ENCODE measurements at regions not wholly inside any gene's neighbourhood (a gene's known extent, or its start where the extent isn't known, plus 50 kb on each side); places are given as distances from the start of the nearest gene placed in this dataset.

GRCh38 chr5:20224046-20224445 is 236.0 kb upstream of the CDH18 start:
- H3K27me3 ChIP-seq (ENCODE audit: control insufficient read depth in 3 of 3, insufficient read depth in 3 of 3, low read length in 2 of 3) = no peaks in the 10 kb centered on the region
- no peak for TF ChIP-seq CTCF (IDR thresholded peaks at IDR 0.05; ENCODE audit: control extremely low read depth, extremely low read depth)
- no peak overlapping the region for H3K9ac ChIP-seq (ENCODE audit: insufficient read depth in 1 of 2, low read length in 2 of 2)
- H3K4me1 ChIP-seq (ENCODE audit: control insufficient read depth in 5 of 5, insufficient read depth in 5 of 5, low read length in 5 of 5) = no peaks in the 10 kb centered on the region
- DNase-seq = no peak
- H3K36me3 ChIP-seq (ENCODE audit: control insufficient read depth in 4 of 4, insufficient read depth in 4 of 4, low read length in 4 of 4) = no peaks in the 10 kb centered on the region
- no peak overlapping the region for H3K27ac ChIP-seq (ENCODE audit: low read depth in 1 of 2, low read length in 1 of 2)
- no peak for ATAC-seq (ENCODE audit: insufficient read depth, low FRiP score)
- H3K4me3 ChIP-seq = no peak overlapping the region
- WGBS, 2 donors = 58 to 69% methylated on average over 1 of the region's 1 CpG
- no peaks in the 10 kb centered on the region for H3K9me3 ChIP-seq (ENCODE audit: control insufficient read depth in 4 of 4, insufficient read depth in 3 of 4, low read length in 3 of 4)

- DNase-seq = no peak
- Histone ChIP-seq H3K36me3 (ENCODE audit: control insufficient read depth in 4 of 4, insufficient read depth in 4 of 4, low read length in 4 of 4) (no peaks in the 10 kb centered on the region), H3K9ac (ENCODE audit: insufficient read depth in 1 of 2, low read length in 2 of 2) (no peak overlapping the region), H3K27ac (ENCODE audit: low read depth in 1 of 2, low read length in 1 of 2) (no peak overlapping the region), H3K9me3 (ENCODE audit: control insufficient read depth in 4 of 4, insufficient read depth in 3 of 4, low read length in 3 of 4) (no peaks in the 10 kb centered on the region), H3K4me1 (ENCODE audit: control insufficient read depth in 5 of 5, insufficient read depth in 5 of 5, low read length in 5 of 5) (no peaks in the 10 kb centered on the region), H3K27me3 (ENCODE audit: control insufficient read depth in 3 of 3, insufficient read depth in 3 of 3, low read length in 2 of 3) (no peaks in the 10 kb centered on the region), H3K4me3 (no peak overlapping the region)
- TF ChIP-seq CTCF (IDR thresholded peaks at IDR 0.05; ENCODE audit: control extremely low read depth, extremely low read depth) = no peak
- ATAC-seq (ENCODE audit: insufficient read depth, low FRiP score) = no peak
- 40 to 57% methylated on average over 2 of the region's 2 CpGs for WGBS, 2 donors
Measured at GRCh38 chr5:20223451-20223850, 235.5 kb upstream of the CDH18 start.

- H3K27me3 ChIP-seq (ENCODE audit: control insufficient read depth in 3 of 3, insufficient read depth in 3 of 3, low read length in 2 of 3) = no peaks in the 10 kb centered on the region
- no peak overlapping the region for H3K4me3 ChIP-seq
- H3K27ac ChIP-seq (ENCODE audit: low read depth in 1 of 2, low read length in 1 of 2) = no peak overlapping the region
- no peak for TF ChIP-seq CTCF (IDR thresholded peaks at IDR 0.05; ENCODE audit: control extremely low read depth, extremely low read depth)
- H3K4me1 ChIP-seq (ENCODE audit: control insufficient read depth in 5 of 5, insufficient read depth in 5 of 5, low read length in 5 of 5) = no peaks in the 10 kb centered on the region
- no peaks in the 10 kb centered on the region for H3K9me3 ChIP-seq (ENCODE audit: control insufficient read depth in 4 of 4, insufficient read depth in 3 of 4, low read length in 3 of 4)
- H3K36me3 ChIP-seq (ENCODE audit: control insufficient read depth in 4 of 4, insufficient read depth in 4 of 4, low read length in 4 of 4) = no peaks in the 10 kb centered on the region
- DNase-seq = no peak
- ATAC-seq (ENCODE audit: insufficient read depth, low FRiP score) = no peak
- WGBS, 2 donors = 77 to 86% methylated on average over 1 of the region's 1 CpG
- H3K9ac ChIP-seq (ENCODE audit: insufficient read depth in 1 of 2, low read length in 2 of 2) = no peak overlapping the region
Measured at GRCh38 chr5:20215257-20215656, 227.3 kb upstream of the CDH18 start.

GRCh38 chr5:20213803-20214202 is 225.8 kb upstream of the CDH18 start:
- Histone ChIP-seq H3K9me3 (ENCODE audit: control insufficient read depth in 4 of 4, insufficient read depth in 3 of 4, low read length in 3 of 4) (no peaks in the 10 kb centered on the region), H3K4me1 (ENCODE audit: control insufficient read depth in 5 of 5, insufficient read depth in 5 of 5, low read length in 5 of 5) (no peaks in the 10 kb centered on the region), H3K27me3 (ENCODE audit: control insufficient read depth in 3 of 3, insufficient read depth in 3 of 3, low read length in 2 of 3) (no peaks in the 10 kb centered on the region), H3K36me3 (ENCODE audit: control insufficient read depth in 4 of 4, insufficient read depth in 4 of 4, low read length in 4 of 4) (no peaks in the 10 kb centered on the region), H3K27ac (ENCODE audit: low read depth in 1 of 2, low read length in 1 of 2) (no peak overlapping the region), H3K4me3 (no peak overlapping the region), H3K9ac (ENCODE audit: insufficient read depth in 1 of 2, low read length in 2 of 2) (no peak overlapping the region)
- WGBS, 2 donors = 76 to 82% methylated on average over 2 of the region's 2 CpGs
- ATAC-seq (ENCODE audit: insufficient read depth, low FRiP score) (no peak), DNase-seq (no peak)
- TF ChIP-seq CTCF (IDR thresholded peaks at IDR 0.05; ENCODE audit: control extremely low read depth, extremely low read depth) = no peak

Data from lung (tissue), 11 donors.